ENCODE measurements at regions not wholly inside any gene's neighbourhood (a gene's known extent, or its start where the extent isn't known, plus 50 kb on each side); places are given as distances from the start of the nearest gene placed in this dataset.

DNA sequence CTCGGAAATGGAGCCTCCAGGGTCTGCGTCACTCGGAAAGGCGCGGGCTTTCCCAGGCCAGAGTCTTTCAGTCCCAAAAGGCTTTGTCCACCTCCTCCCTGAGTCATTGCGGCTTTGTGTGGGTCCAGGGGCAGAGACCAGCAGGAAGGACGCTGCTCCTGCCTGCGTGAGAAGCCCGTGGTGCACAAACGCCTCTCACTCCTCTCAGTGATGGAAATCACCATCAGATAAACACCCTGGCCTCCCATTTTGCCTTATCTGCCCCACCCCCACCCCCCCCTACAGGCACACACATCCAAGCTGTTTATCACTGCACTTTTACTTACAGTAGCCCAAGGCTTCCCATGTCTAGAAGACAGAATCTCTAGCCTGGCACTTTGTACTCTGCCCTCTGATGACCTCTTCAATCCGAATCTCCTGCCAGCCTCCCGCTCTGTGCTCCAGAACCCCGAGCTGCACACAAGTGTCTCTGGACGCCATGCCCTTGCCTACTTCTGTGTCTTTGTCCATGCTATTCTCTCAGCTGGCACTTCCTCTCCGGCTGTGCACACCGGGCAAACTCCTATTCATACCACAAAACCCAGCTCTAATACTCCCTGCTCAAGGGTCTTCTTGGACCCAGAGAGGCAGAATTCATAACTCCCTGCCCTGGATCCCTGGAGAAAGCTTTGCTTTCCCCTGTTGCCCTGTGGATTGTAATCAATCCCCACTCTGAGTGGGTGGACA is 954.6 kb downstream of the TBC1D22A start:
- intact Hi-C loops (cut with DNase I), result no loop called here
- DNase-seq (ENCODE audit: missing footprints) (no peak), ATAC-seq (no peak)

DNA sequence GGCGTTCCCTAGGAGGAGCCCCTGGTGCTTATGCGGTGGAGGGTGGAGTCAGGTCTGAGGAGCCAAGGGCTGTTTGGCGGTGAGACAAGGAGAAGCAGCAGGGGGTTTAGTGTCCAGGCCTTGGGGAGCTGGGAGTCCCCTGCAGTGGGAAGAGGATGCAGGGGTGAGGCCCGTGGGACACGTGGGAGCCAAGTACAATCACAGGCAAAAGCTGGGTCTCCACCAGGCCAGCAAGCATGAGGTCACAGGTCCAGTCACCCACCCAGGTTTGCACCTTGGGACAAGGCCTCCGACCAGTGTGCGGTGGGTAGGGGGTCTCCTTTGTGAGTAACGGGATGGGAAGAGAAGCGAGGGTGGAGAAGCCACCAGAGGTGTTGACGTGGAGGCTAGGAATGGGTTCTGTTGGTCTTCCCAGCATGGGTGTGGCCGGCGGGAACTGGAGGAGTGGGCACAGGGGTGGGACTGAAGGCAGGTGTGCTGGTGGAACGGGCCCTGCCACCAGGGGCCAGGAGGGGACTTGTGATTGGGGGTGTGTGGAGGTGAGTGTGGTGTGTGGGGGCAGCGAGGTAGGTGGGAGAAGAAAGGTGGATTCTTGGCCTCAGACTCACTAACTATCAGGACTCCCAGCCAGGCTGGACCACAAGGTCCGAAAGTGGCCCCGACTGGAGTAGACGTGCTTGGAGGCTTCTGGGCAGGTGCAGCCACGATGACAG is 953.6 kb downstream of the TBC1D22A start:
- ATAC-seq (no peak), DNase-seq (ENCODE audit: missing footprints) (no peak)
- intact Hi-C loops (cut with DNase I), result no loop called here

DNA sequence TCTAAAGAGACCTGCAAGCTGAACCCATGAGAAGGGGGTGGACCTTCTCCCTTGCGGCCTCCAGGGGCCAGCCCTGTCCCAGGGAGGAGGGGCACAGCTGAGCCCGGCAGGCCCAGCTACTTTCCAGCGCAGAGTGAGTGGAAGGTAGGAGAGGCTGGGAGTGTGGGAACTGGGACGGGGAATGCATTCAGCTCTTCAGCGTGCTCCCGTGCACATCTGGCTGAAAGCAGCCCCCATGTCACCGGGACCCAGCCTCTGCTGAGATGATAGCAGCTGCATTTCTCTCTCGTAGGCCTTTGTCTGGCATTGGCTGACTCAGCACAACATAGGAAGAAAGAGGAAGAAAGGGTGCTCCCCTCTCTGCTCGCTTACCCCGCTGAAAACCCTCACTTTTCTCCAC is 951.5 kb downstream of the TBC1D22A start:
- DNase-seq (ENCODE audit: missing footprints) (no peak), ATAC-seq (no peak)
- intact Hi-C loops (cut with DNase I), result no loop called here

- no peak for ATAC-seq
- intact Hi-C loops (cut with DNase I), result no loop called here
- no peak for DNase-seq (ENCODE audit: missing footprints)
These were observed 947.7 kb downstream of the TBC1D22A start for GRCh38 chr22:47710135-47710534.

DNA sequence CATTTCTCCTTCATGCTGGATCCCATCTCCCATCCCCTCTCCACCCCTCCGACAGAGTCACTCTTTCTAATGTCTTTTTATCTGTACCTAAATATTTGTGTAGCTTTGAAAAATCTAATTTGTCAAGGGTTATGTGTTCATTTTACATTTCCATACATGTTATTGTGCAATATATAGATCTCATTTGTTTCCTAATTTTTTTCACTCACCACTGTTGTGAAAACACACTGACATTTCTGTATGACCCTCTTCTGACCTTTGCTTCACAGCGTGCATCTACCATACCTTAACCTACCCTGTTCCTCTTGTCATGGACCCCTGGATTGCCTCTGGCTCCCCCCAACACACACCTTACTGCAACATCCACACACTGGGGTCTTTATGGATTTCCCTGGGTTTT is 942.9 kb downstream of the TBC1D22A start:
- ATAC-seq (no peak), DNase-seq (ENCODE audit: missing footprints) (no peak)
- intact Hi-C loops (cut with DNase I), result no loop called here

GRCh38 chr22:47698906-47699305 is 936.5 kb downstream of the TBC1D22A start:
- DNase-seq (ENCODE audit: missing footprints) (no peak), ATAC-seq (no peak)
- intact Hi-C loops (cut with DNase I), result no loop called here

DNA sequence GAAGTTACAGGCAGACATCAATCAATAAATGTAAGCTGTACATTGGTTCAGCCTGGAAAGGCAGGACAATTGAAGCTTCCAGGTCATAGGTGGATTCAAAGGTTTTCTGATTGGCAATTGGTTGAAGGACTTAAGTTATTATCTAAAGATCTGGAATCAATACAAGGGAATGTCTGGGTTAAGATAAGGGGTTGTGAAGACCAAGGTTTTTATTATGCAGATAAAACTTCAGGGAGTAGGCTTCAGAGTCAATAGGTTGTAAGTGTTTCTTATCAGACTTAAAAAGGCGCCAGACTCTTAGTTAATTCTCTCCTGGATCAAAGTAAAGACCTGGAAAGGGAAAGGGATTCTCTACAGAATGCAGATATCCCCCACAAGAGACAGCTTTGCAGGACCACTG is 935.4 kb downstream of the TBC1D22A start:
- intact Hi-C loops (cut with DNase I), result no loop called here
- DNase-seq (ENCODE audit: missing footprints), result no peak
- no peak for ATAC-seq

GRCh38 chr22:47696776-47697175 is 934.3 kb downstream of the TBC1D22A start:
- no peak for DNase-seq (ENCODE audit: missing footprints)
- intact Hi-C loops (cut with DNase I), result no loop called here
- ATAC-seq, result no peak

- DNase-seq (ENCODE audit: missing footprints), result no peak
- intact Hi-C loops (cut with DNase I), result no loop called here
- ATAC-seq, result no peak
These were observed 932.7 kb downstream of the TBC1D22A start for GRCh38 chr22:47695176-47695575.

DNA sequence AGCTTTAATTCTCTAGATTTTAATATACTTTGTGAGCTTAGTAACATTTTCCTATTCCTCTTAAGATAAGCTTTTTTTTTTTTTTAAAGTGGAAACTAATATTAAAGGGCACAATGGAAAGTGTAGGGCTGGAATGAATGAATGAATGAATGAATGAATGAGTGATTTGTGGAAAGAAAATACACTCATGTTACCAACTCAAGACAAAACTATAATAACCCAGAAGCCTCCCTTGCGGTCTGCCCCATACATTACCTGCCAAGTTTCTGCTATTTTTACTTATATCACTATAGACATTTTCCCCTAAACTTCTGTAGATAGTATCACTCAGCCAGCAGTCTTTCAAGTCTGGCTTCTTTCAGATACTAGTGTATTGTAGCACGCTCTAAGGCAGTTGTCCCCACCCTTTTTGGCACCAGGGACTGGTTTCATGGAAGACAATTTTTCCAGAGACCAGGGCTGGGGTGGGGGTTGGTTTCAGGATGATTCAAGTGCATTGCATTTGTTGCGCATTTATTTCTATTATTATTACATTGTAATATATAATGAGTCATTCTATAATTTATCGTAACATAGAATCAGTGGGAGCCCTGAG is 932.2 kb downstream of the TBC1D22A start:
- DNase-seq (ENCODE audit: missing footprints), result no peak
- intact Hi-C loops (cut with DNase I), result no loop called here
- no peak for ATAC-seq

- ATAC-seq (no peak), DNase-seq (ENCODE audit: missing footprints) (no peak)
- intact Hi-C loops (cut with DNase I), result no loop called here
These were observed 931.2 kb downstream of the TBC1D22A start for GRCh38 chr22:47693606-47694005.

GRCh38 chr22:47692811-47693210 is 930.4 kb downstream of the TBC1D22A start:
- no peak for ATAC-seq
- DNase-seq (ENCODE audit: missing footprints), result no peak
- intact Hi-C loops (cut with DNase I), result no loop called here

DNA sequence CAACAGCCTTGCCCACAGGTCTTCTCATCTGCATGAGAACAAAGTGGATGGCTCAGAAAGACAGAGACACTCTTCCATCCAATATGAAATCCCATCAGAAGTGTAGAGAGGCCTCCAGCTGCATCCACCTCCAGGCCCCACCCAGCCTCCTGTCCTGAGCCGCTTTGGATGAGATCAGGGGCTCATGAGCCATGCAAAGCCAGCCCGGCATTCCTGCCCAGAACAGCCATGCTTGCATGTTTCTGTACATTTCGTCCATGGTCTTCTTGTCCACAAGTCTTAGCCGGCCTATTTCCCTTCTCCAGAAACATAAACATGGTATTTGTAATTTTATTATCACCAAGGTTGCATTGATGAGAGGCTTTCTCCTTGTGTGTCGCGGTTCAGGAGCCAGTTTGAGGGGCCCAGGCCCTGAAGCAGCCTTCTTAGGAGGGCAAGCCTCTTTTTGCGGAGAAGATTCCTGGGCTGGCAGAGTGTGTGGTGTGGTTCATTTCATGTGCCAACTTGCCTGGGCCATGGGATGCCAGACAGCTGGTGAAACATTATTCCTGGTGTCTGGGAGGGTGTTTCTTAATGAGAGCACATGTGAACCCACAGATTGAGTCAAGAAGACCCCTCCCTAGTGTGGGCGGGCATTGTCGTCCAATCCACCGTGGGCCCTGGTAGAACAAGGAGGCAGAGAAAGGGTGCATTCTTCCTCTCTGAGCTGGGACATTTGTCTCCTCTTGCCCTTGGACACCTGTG is 928.9 kb downstream of the TBC1D22A start:
- no peak for ATAC-seq
- intact Hi-C loops (cut with DNase I), result no loop called here
- DNase-seq (ENCODE audit: missing footprints), result no peak

DNA sequence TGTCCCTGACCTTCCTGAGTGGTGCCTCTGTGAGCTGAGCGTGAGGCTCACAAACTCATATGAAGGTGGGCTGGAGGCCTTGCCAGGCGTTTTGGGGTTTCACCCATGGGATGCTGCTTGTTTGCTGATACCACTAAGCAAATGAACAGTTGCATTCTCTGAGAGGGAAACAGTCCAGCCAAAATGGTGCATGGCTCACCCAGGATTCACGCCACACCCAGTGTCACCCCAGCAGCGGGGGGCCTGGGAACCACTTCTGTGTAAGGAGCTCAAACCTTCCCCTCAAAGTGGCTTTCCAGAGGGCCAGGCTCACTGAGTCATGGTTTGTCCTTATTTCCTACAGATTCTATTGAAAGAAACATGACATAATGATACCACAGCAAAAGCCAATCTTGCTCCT is 928.1 kb downstream of the TBC1D22A start:
- ATAC-seq (no peak), DNase-seq (ENCODE audit: missing footprints) (no peak)
- intact Hi-C loops (cut with DNase I), result no loop called here

- DNase-seq (ENCODE audit: missing footprints), result no peak
- ATAC-seq, result no peak
- intact Hi-C loops (cut with DNase I), result no loop called here
These were observed 927.7 kb downstream of the TBC1D22A start for GRCh38 chr22:47690166-47690565.

- DNase-seq (ENCODE audit: missing footprints), result no peak
- no peak for ATAC-seq
- intact Hi-C loops (cut with DNase I), result no loop called here
These were observed 925.3 kb downstream of the TBC1D22A start for GRCh38 chr22:47687776-47688175.

DNA sequence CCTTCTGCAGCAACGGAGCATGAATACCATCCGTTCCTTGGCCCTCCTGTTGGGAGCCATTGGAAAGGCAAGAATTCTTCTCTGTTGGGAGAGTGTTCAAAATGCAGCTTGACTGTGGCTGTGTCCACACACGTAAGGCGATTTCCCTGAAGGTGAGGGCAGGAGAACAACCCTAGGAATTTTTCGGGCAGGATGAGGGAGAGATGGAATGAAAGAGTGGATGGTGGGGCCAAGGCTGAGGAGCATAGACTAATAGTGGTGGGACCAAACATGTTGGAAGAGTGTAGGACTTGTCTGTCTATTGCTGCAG is 924.9 kb downstream of the TBC1D22A start:
- ATAC-seq (no peak), DNase-seq (ENCODE audit: missing footprints) (no peak)
- intact Hi-C loops (cut with DNase I), result no loop called here

DNA sequence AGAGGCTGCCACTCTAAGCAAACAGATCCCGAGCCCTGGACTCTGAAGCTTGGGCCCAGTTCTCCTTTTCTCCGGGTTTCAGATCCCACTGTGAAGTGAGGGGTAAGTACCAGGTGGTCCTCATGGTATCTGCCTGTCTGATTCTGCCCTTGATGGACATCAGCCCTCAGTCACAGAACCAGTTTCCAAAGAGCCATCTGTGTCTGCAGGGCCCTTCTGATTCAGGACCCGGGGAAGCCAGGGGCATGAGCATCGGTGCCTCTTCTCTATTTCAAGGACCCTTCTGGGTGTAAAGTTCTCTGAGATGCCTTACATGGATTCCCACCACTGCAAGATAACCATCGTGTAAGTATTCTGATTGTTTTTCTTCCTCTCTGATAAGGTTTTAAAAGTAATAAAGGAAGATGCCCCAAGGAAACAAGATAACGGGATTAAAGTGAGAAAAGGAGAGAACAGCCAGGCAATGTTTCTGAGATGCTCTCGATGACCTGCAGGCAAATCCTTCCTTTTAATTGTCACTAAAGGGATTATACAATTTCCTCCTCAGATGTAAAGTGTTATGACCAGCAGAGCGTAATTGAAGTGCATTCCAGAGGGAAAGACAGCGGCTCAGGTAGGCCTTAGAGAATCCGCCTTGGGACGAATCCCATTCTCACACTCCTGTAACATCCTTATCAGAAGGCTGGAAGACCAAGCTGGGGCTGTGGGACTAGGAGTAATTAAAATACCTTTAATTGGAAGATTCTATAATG is 924.3 kb downstream of the TBC1D22A start:
- intact Hi-C loops (cut with DNase I), result no loop called here
- ATAC-seq (no peak), DNase-seq (ENCODE audit: missing footprints) (no peak)

Data from Right ventricle myocardium inferior (tissue), 1 donor.